ENCODE measurements at regions not wholly inside any gene's neighbourhood (a gene's known extent, or its start where the extent isn't known, plus 50 kb on each side); places are given as distances from the start of the nearest gene placed in this dataset.

GRCh38 chr4:35541146-35541887 is 703.0 kb downstream of the ARAP2 start:
- TF ChIP-seq POLR2AphosphoS5 (IDR thresholded peaks at IDR 0.05; ENCODE audit: low read depth, low read length) = no peak
- no peak for TF ChIP-seq POLR2A (IDR thresholded peaks at IDR 0.05; ENCODE audit: low read depth, low read length)
